H1 (cell line): ENCODE measurements at regions not wholly inside any gene's neighbourhood (a gene's known extent, or its start where the extent isn't known, plus 50 kb on each side); places are given as distances from the start of the nearest gene placed in this dataset.

Source experiments
- CTCF ChIA-PET: fragments of 300-600 bp; sonication (Branson Sonifier 250); formaldehyde crosslinking; loops from one replicate; lab custom pipeline; 2021; ENCODE audit not compliant: partially characterized antibody; lab: Charles Lee
- POLR2A ChIA-PET: fragments of 300-600 bp; sonication (Branson Sonifier 250); formaldehyde crosslinking; loops from one replicate; lab custom pipeline; 2021; ENCODE audit warnings: inconsistent platforms; ENCODE audit not compliant: partially characterized antibody; lab: Charles Lee
- DNase-seq, 2 experiments: peaks; one replicate each; pipeline versions ENCODE4 v3.0.0 to v3.0.0-alpha.2; 2010 to 2022; ENCODE audit warnings: low spot score in 2 of 2, low read depth in 1 of 2, mixed read lengths in 1 of 2
- FAIRE-seq: peaks from 2 replicates; lab custom pipeline; 2011; peaks lifted over from hg19 to GRCh38; lab: Jason Lieb, UNC
- H2AFZ ChIP-seq: 2 replicates; pipeline ENCODE4 v1.8.1; 2012; ENCODE audit warnings: low read length, inconsistent platforms
- H2AK5ac ChIP-seq: 2 replicates; pipeline ENCODE4 v1.6.1; 2013; ENCODE audit warnings: low read depth, low read length
- H2BK120ac ChIP-seq: replicated peaks from 2 replicates; pipeline ENCODE3; 2013; ENCODE audit warnings: low read depth, low read length, inconsistent platforms
- H2BK12ac ChIP-seq: 2 replicates; pipeline ENCODE4 v1.6.1; 2013; ENCODE audit warnings: low read depth, low read length
- H2BK15ac ChIP-seq: 2 replicates; pipeline ENCODE4 v1.6.1; 2013; ENCODE audit warnings: low read length
- H2BK20ac ChIP-seq: 2 replicates; pipeline ENCODE4 v1.6.1; 2013; ENCODE audit warnings: low read length
- H2BK5ac ChIP-seq: 2 replicates; pipeline ENCODE4 v1.6.1; 2013; ENCODE audit warnings: low read depth, low read length
- H3K14ac ChIP-seq: 2 replicates; pipeline ENCODE4 v1.6.1; 2013; ENCODE audit warnings: inconsistent platforms; ENCODE audit not compliant: insufficient read length
- H3K18ac ChIP-seq: 2 replicates; pipeline ENCODE4 v1.6.1; 2013; ENCODE audit warnings: low read length; ENCODE audit errors: extremely low read depth
- H3K23ac ChIP-seq: 2 replicates; pipeline ENCODE4 v1.6.1; 2013; ENCODE audit warnings: inconsistent platforms; ENCODE audit not compliant: insufficient read length
- H3K23me2 ChIP-seq: 2 replicates; pipeline ENCODE4 v1.6.1; 2013; ENCODE audit warnings: low read depth, low read length
- H3K27ac ChIP-seq: 2 replicates; pipeline ENCODE4 v1.6.1; 2011; ENCODE audit warnings: low read depth, low read length, inconsistent platforms
- H3K27me3 ChIP-seq, 4 experiments: replicated peaks in 1 of 4; 1 replicate in 1 of 4; 2 replicates in 3 of 4; pipeline versions ENCODE4 v1.6.1 to v1.8.1; 2011 to 2013; ENCODE audit warnings: low read length in 3 of 4, mild to moderate bottlenecking in 3 of 4, inconsistent platforms in 2 of 4, mixed read lengths in 2 of 4, moderate library complexity in 1 of 4; ENCODE audit not compliant: control insufficient read depth in 3 of 4, insufficient read depth in 3 of 4; ENCODE audit errors: extremely low read depth in 1 of 4
- H3K36me3 ChIP-seq, 4 experiments: 2 replicates each; pipeline versions ENCODE4 v1.6.1 to v1.8.1; 2011 to 2013; ENCODE audit warnings: mild to moderate bottlenecking in 4 of 4, low read length in 3 of 4, moderate library complexity in 2 of 4, control low read depth in 1 of 4, inconsistent platforms in 1 of 4; ENCODE audit not compliant: insufficient read depth in 4 of 4, control insufficient read depth in 2 of 4
- H3K4ac ChIP-seq: replicated peaks from 2 replicates; pipeline ENCODE3; 2013; ENCODE audit warnings: low read length, low read depth, mixed read lengths, inconsistent platforms; ENCODE audit not compliant: insufficient read length
- H3K4me1 ChIP-seq, 4 experiments: replicated peaks in 1 of 4; 1 replicate in 1 of 4; 2 replicates in 3 of 4; pipeline versions ENCODE4 v1.6.1 to v1.8.1; 2011 to 2013; ENCODE audit warnings: low read length in 3 of 4, inconsistent platforms in 2 of 4, mixed read lengths in 1 of 4; ENCODE audit not compliant: insufficient read depth in 4 of 4, control insufficient read depth in 3 of 4
- H3K4me2 ChIP-seq, 2 experiments: 2 replicates each; pipeline versions ENCODE4 v1.6.1 to v1.8.1; 2011 to 2013; ENCODE audit warnings: low read depth in 2 of 2, low read length in 2 of 2, control low read depth in 1 of 2, inconsistent platforms in 1 of 2, mild to moderate bottlenecking in 1 of 2; ENCODE audit not compliant: insufficient read depth in 1 of 2
- H3K4me3 ChIP-seq, 4 experiments: fragments of 200-600, 300-600 bp in 1 of 4; sonication (generic), shearing (Covaris generic), sonication (Bioruptor Twin) in 1 of 4; 2 replicates each; pipeline versions ENCODE4 v1.5.1 to v1.8.1; 2011 to 2016; ENCODE audit warnings: low read length in 4 of 4, low read depth in 3 of 4, control low read depth in 2 of 4, inconsistent platforms in 2 of 4, mild to moderate bottlenecking in 2 of 4, mixed read lengths in 1 of 4, moderate library complexity in 1 of 4; ENCODE audit not compliant: insufficient read depth in 2 of 4; ENCODE audit errors: extremely low read depth in 1 of 4
- H3K56ac ChIP-seq: replicated peaks from 2 replicates; pipeline ENCODE3; 2013; ENCODE audit warnings: low read depth, mild to moderate bottlenecking, mixed read lengths, low read length, inconsistent platforms; ENCODE audit not compliant: insufficient read length
- H3K79me1 ChIP-seq: 2 replicates; pipeline ENCODE4 v1.6.1; 2013; ENCODE audit warnings: low read depth, low read length, control low read depth
- H3K79me2 ChIP-seq, 2 experiments: 2 replicates each; pipeline versions ENCODE4 v1.6.1 to v1.8.1; 2012 to 2013; ENCODE audit warnings: low read length in 2 of 2, mild to moderate bottlenecking in 2 of 2, inconsistent platforms in 1 of 2; ENCODE audit not compliant: insufficient read depth in 2 of 2, control insufficient read depth in 1 of 2
- H3K9ac ChIP-seq, 4 experiments: replicated peaks in 1 of 4; 1 replicate in 1 of 4; 2 replicates in 3 of 4; pipeline versions ENCODE4 v1.6.1 to v1.8.1; 2011 to 2013; ENCODE audit warnings: low read depth in 3 of 4, low read length in 3 of 4, control low read depth in 2 of 4, mild to moderate bottlenecking in 2 of 4, moderate library complexity in 2 of 4, inconsistent platforms in 1 of 4; ENCODE audit errors: extremely low read depth in 1 of 4
- H3K9me3 ChIP-seq, 2 experiments: 2 replicates each; pipeline versions ENCODE4 v1.6.1 to v1.8.1; 2012 to 2013; ENCODE audit warnings: mild to moderate bottlenecking in 2 of 2, moderate library complexity in 2 of 2, control low read depth in 1 of 2, inconsistent platforms in 1 of 2, low read depth in 1 of 2, low read length in 1 of 2, mixed read lengths in 1 of 2; ENCODE audit not compliant: insufficient read depth in 2 of 2
- H4K20me1 ChIP-seq, 2 experiments: replicated peaks in 1 of 2; 2 replicates each; pipeline versions ENCODE3 to v1.8.1; 2011 to 2013; ENCODE audit warnings: inconsistent platforms in 2 of 2, low read length in 2 of 2, mild to moderate bottlenecking in 1 of 2; ENCODE audit not compliant: insufficient read depth in 2 of 2, control insufficient read depth in 1 of 2
- H4K5ac ChIP-seq: 2 replicates; pipeline ENCODE4 v1.6.1; 2013; ENCODE audit warnings: low read length, low read depth, mixed read lengths, inconsistent platforms; ENCODE audit not compliant: insufficient read length
- H4K8ac ChIP-seq: 2 replicates; pipeline ENCODE4 v1.8.0; 2013; ENCODE audit warnings: mild to moderate bottlenecking, moderate library complexity, low read length, inconsistent platforms; ENCODE audit not compliant: insufficient read depth; ENCODE audit errors: extremely low read depth
- H4K91ac ChIP-seq: replicated peaks from 2 replicates; pipeline ENCODE3; 2013; ENCODE audit warnings: low read length, mixed read lengths, inconsistent platforms; ENCODE audit not compliant: insufficient read length
- BCL11A ChIP-seq, 2 experiments: IDR thresholded peaks; one replicate each; pipeline ENCODE4 v1.6.1; 2011; ENCODE audit warnings: low read depth in 2 of 2, low read length in 2 of 2, mild to moderate bottlenecking in 2 of 2
- RAD21 ChIP-seq, 2 experiments: IDR thresholded peaks in 1 of 2; conservative IDR thresholded peaks in 1 of 2; 2 replicates each; pipeline ENCODE4 v1.6.1; 2011; ENCODE audit warnings: low read depth in 2 of 2, low read length in 2 of 2, improper control_type of control experiment in 1 of 2, inconsistent platforms in 1 of 2, mild to moderate bottlenecking in 1 of 2, moderate library complexity in 1 of 2
- SIRT6 ChIP-seq: IDR thresholded peaks from one replicate; pipeline ENCODE4 v1.7.1; 2012; ENCODE audit warnings: low read length, inconsistent platforms
- SP1 ChIP-seq: IDR thresholded peaks from 2 replicates; pipeline ENCODE4 v1.6.1; 2011; ENCODE audit warnings: low read depth, low read length
- TAF1 ChIP-seq: IDR thresholded peaks from 2 replicates; pipeline ENCODE4 v1.6.1; 2011; ENCODE audit warnings: mild to moderate bottlenecking, low read depth, low read length
- WGBS, 2 experiments: shearing (Covaris generic) in 1 of 2; methylation state at CpG; one replicate each; pipeline versions ENCODE4 v1.1.6 to v1.1.7; 2013 to 2015; ENCODE audit warnings: low lambda C conversion rate in 2 of 2, mixed read lengths in 2 of 2, inconsistent platforms in 1 of 2, low coverage in 1 of 2, missing lambda C conversion rate in 1 of 2; ENCODE audit not compliant: insufficient replicate concordance in 2 of 2, insufficient coverage in 1 of 2, insufficient read length in 1 of 2; ENCODE audit errors: extremely low coverage in 1 of 2, missing lambda C conversion rate in 1 of 2; 5-methylcytosine and 5-hydroxymethylcytosine counted together

- H4K8ac ChIP-seq = no peak overlapping the region
- CTCF ChIA-PET = interaction anchor here (1.1 to 1.7 kb wide), 3 partner anchors 10 to 290 kb away, joined by 3 to 4 read pairs (median 3); no protein-coding TSS in a partner anchor
- TF ChIP-seq SIRT6 (no peak), TAF1 (no peak), RAD21 (IDR thresholded peaks at IDR 0.05 in 1 of 2, conservative IDR thresholded peaks at IDR 0.05 in 1 of 2; ENCODE audit: low read depth in 2 of 2, low read length in 2 of 2) (no peak), BCL11A (IDR thresholded peaks at IDR 0.05; ENCODE audit: low read depth in 2 of 2, low read length in 2 of 2) (no peak), SP1 (no peak)
- H3K4me2 ChIP-seq = no peak overlapping the region
- H3K9ac ChIP-seq = no peak overlapping the region; a peak in 1 of 7 replicates
- no peak for DNase-seq
- no peak overlapping the region for H4K5ac ChIP-seq
- no peak overlapping the region for H2BK5ac ChIP-seq
- H3K56ac ChIP-seq = no peak overlapping the region
- H2BK12ac ChIP-seq = 0 out of 2 replicates have a peak overlapping the region, but pooled peaks have one; percentile 20
- no peaks in the 10 kb centered on the region for H3K9me3 ChIP-seq
- no peak for FAIRE-seq
- no peaks in the 10 kb centered on the region for H3K36me3 ChIP-seq
- H4K91ac ChIP-seq = no peak overlapping the region
- 80% methylated on average over 6 of the region's 6 CpGs; no CpG with 5 or more reads in 1 of the 2 experiments for WGBS, 2 experiments
- POLR2A ChIA-PET = no interaction called here
- H3K14ac ChIP-seq = no peak overlapping the region
- H3K79me2 ChIP-seq = no peaks in the 10 kb centered on the region
- no peak overlapping the region for H3K23ac ChIP-seq
- no peak overlapping the region for H3K4me3 ChIP-seq
- no peak overlapping the region for H2AK5ac ChIP-seq
- H3K79me1 ChIP-seq = no peaks in the 10 kb centered on the region
- H3K18ac ChIP-seq = no peak overlapping the region
- H2BK20ac ChIP-seq = no peak overlapping the region
- peaks cover 4 to 12% (median 8%) of the 10 kb centered on the region in 4 experiments; a peak in 6 of 7 replicates for H3K4me1 ChIP-seq
- no peak overlapping the region for H3K4ac ChIP-seq
- no peak overlapping the region for H2BK120ac ChIP-seq
- peaks cover 0 to 18% (median 2%) of the 10 kb centered on the region in 4 experiments; a peak in 4 of 7 replicates for H3K27me3 ChIP-seq
- H2AFZ ChIP-seq = no peak overlapping the region
- H3K27ac ChIP-seq = no peak overlapping the region
- H3K23me2 ChIP-seq = 0 out of 2 replicates have a peak, but pooled peaks cover 2% of the 10 kb centered on the region
- no peaks in the 10 kb centered on the region for H4K20me1 ChIP-seq
- H2BK15ac ChIP-seq = peak overlapping the region; percentile 24; the same call in 1 of the 2 replicates
Observed at GRCh38 chr12:75814851-75815754, 216.5 kb downstream of the PHLDA1 start.
